Uterus (tissue), 2 donors: ENCODE measurements at regions not wholly inside any gene's neighbourhood (a gene's known extent, or its start where the extent isn't known, plus 50 kb on each side); places are given as distances from the start of the nearest gene placed in this dataset.

Experiments
- CTCF ChIP-seq, 4 experiments: fragments of 200-600 bp in 2 of 4; fragments of 450-650 bp in 2 of 4; sonication (generic) in 2 of 4; IDR thresholded peaks; one replicate each; pipeline ENCODE4 v1.5.1; 2016 to 2019; ENCODE audit warnings: antibody characterized with exemption in 4 of 4, mild to moderate bottlenecking in 2 of 4, moderate library complexity in 1 of 4
- POLR2A ChIP-seq, 2 donors: fragments of 450-650 bp; IDR thresholded peaks; one replicate each; pipeline ENCODE4 v1.6.1; 2016; ENCODE audit warnings: antibody characterized with exemption in 2 of 2, mild to moderate bottlenecking in 1 of 2, moderate library complexity in 1 of 2

GRCh38 chr1:216779686-216780085, 56.5 kb upstream of the ESRRG start:
- no peak for TF ChIP-seq CTCF (IDR thresholded peaks at IDR 0.05)
- no peak for TF ChIP-seq POLR2A (IDR thresholded peaks at IDR 0.05)
